Gastroesophageal sphincter (tissue), 4 donors: ENCODE measurements at regions not wholly inside any gene's neighbourhood (a gene's known extent, or its start where the extent isn't known, plus 50 kb on each side); places are given as distances from the start of the nearest gene placed in this dataset.

Experiments
- ATAC-seq: fragments of 150-250 bp; one replicate; pipeline ENCODE4 v1.9.1; 2016; ENCODE audit warnings: mild to moderate bottlenecking, moderate library complexity
- H3K27ac ChIP-seq, 4 donors: fragments of 200-600 bp; sonication (generic) in 3 of 4; 1 replicate in 3 of 4; 2 replicates in 1 of 4; pipeline ENCODE4 v1.5.1; 2016 to 2019
- H3K27me3 ChIP-seq: fragments of 200-600 bp; sonication (generic); one replicate; pipeline ENCODE4 v1.5.1; 2019
- H3K36me3 ChIP-seq, 2 donors: fragments of 200-600 bp; sonication (generic); one replicate each; pipeline ENCODE4 v1.5.1; 2019; ENCODE audit warnings: control low read depth in 1 of 2
- H3K4me1 ChIP-seq, 3 donors: fragments of 200-600 bp; sonication (generic); 1 replicate in 2 of 3; 2 replicates in 1 of 3; pipeline ENCODE4 v1.5.1; 2016 to 2019; ENCODE audit warnings: control low read depth in 2 of 3
- H3K4me3 ChIP-seq, 2 donors: fragments of 200-600 bp; sonication (generic); one replicate each; pipeline ENCODE4 v1.5.1; 2019; ENCODE audit warnings: mild to moderate bottlenecking in 1 of 2, moderate library complexity in 1 of 2
- H3K9me3 ChIP-seq, 3 donors: fragments of 200-600 bp; sonication (generic); one replicate each; pipeline ENCODE4 v1.5.1; 2017 to 2019; ENCODE audit warnings: control low read depth in 2 of 3
- CTCF ChIP-seq, 4 experiments: fragments of 200-600 bp in 2 of 4; fragments of 450-650 bp in 2 of 4; sonication (generic) in 1 of 4; IDR thresholded peaks; one replicate each; pipeline ENCODE4 v1.5.1; 2017 to 2019; ENCODE audit warnings: antibody characterized with exemption in 4 of 4, mild to moderate bottlenecking in 2 of 4, moderate library complexity in 2 of 4
- EP300 ChIP-seq: sonication (generic); formaldehyde crosslinking; IDR thresholded peaks from one replicate; pipeline ENCODE4 v1.6.1; 2017; ENCODE audit warnings: antibody characterized with exemption, mild to moderate bottlenecking
- POLR2A ChIP-seq, 2 donors: fragments of 450-650 bp; IDR thresholded peaks; one replicate each; pipeline ENCODE4 v1.6.1; 2017; ENCODE audit warnings: antibody characterized with exemption in 2 of 2, mild to moderate bottlenecking in 2 of 2, moderate library complexity in 1 of 2
- POLR2AphosphoS5 ChIP-seq: sonication (generic); formaldehyde crosslinking; IDR thresholded peaks from one replicate; pipeline ENCODE4 v1.6.1; 2017; ENCODE audit warnings: antibody characterized with exemption
- WGBS, 2 donors: methylation state at CpG; one replicate each; pipeline ENCODE4 v1.1.5; 2018; ENCODE audit warnings: low coverage in 1 of 2; 5-methylcytosine and 5-hydroxymethylcytosine counted together

GRCh38 chr2:2590141-2590540 is 259.1 kb upstream of the MYT1L start:
- no peaks in the 10 kb centered on the region for H3K9me3 ChIP-seq
- ATAC-seq = no peak
- WGBS, 2 donors = 40 to 100% methylated on average over 1 of the region's 1 CpG
- TF ChIP-seq POLR2AphosphoS5 (no peak), EP300 (no peak), CTCF (IDR thresholded peaks at IDR 0.05) (no peak), POLR2A (IDR thresholded peaks at IDR 0.05) (no peak)
- no peak overlapping the region for H3K4me3 ChIP-seq
- no peaks in the 10 kb centered on the region for H3K27me3 ChIP-seq
- H3K27ac ChIP-seq = no peak overlapping the region
- no peaks in the 10 kb centered on the region for H3K36me3 ChIP-seq
- H3K4me1 ChIP-seq = no peaks in the 10 kb centered on the region

- no peak for ATAC-seq
- 85% methylated on average over 2 of the region's 4 CpGs; no CpG with 5 or more reads in 1 of the 2 donors for WGBS, 2 donors
- Histone ChIP-seq H3K9me3 (no peaks in the 10 kb centered on the region), H3K27me3 (no peaks in the 10 kb centered on the region), H3K4me1 (no peaks in the 10 kb centered on the region), H3K27ac (no peak overlapping the region), H3K36me3 (no peaks in the 10 kb centered on the region), H3K4me3 (no peak overlapping the region)
- TF ChIP-seq POLR2A (IDR thresholded peaks at IDR 0.05) (no peak), EP300 (no peak), POLR2AphosphoS5 (no peak), CTCF (IDR thresholded peaks at IDR 0.05) (no peak)
Observed at GRCh38 chr2:2588777-2589176, 257.7 kb upstream of the MYT1L start.

GRCh38 chr2:2587354-2587753 is 256.3 kb upstream of the MYT1L start:
- WGBS, 2 donors = 47 to 53% methylated on average over 2 to 4 of the region's 4 CpGs

GRCh38 chr2:2586931-2587330 is 255.9 kb upstream of the MYT1L start:
- Histone ChIP-seq H3K36me3 (no peaks in the 10 kb centered on the region), H3K4me1 (no peaks in the 10 kb centered on the region), H3K27ac (no peak overlapping the region), H3K4me3 (no peak overlapping the region), H3K9me3 (no peaks in the 10 kb centered on the region), H3K27me3 (no peaks in the 10 kb centered on the region)
- no peak for ATAC-seq
- no peak for TF ChIP-seq POLR2A (IDR thresholded peaks at IDR 0.05)
- TF ChIP-seq CTCF (IDR thresholded peaks at IDR 0.05) = no peak
- TF ChIP-seq EP300 = no peak
- TF ChIP-seq POLR2AphosphoS5 = no peak
- 75 to 87% methylated on average over 6 to 7 of the region's 9 CpGs for WGBS, 2 donors

More at GRCh38 chr2:2587354-2587753, 256.3 kb upstream of the MYT1L start:
- no peaks in the 10 kb centered on the region for H3K36me3 ChIP-seq
- no peaks in the 10 kb centered on the region for H3K9me3 ChIP-seq
- H3K4me1 ChIP-seq = no peaks in the 10 kb centered on the region
- no peak overlapping the region for H3K27ac ChIP-seq
- TF ChIP-seq EP300 = no peak
- TF ChIP-seq CTCF (IDR thresholded peaks at IDR 0.05) = no peak
- no peak overlapping the region for H3K4me3 ChIP-seq
- no peak for ATAC-seq
- H3K27me3 ChIP-seq = no peaks in the 10 kb centered on the region

GRCh38 chr2:2586068-2586776 is 255.1 kb upstream of the MYT1L start:
- H3K4me1 ChIP-seq = no peaks in the 10 kb centered on the region
- ATAC-seq = no peak
- 76 to 80% methylated on average over 9 to 16 of the region's 18 CpGs for WGBS, 2 donors
- no peaks in the 10 kb centered on the region for H3K36me3 ChIP-seq
- H3K4me3 ChIP-seq = no peak overlapping the region
- no peak overlapping the region for H3K27ac ChIP-seq
- TF ChIP-seq CTCF (IDR thresholded peaks at IDR 0.05) = no peak
- no peak for TF ChIP-seq EP300
- no peak for TF ChIP-seq POLR2AphosphoS5
- TF ChIP-seq POLR2A (IDR thresholded peaks at IDR 0.05) = no peak
- no peaks in the 10 kb centered on the region for H3K27me3 ChIP-seq
- no peaks in the 10 kb centered on the region for H3K9me3 ChIP-seq
